Common myeloid progenitor, CD34-positive (primary cell): ENCODE measurements at regions not wholly inside any gene's neighbourhood (a gene's known extent, or its start where the extent isn't known, plus 50 kb on each side); places are given as distances from the start of the nearest gene placed in this dataset.
"Not testable (repeated sequence)": the region's sequence is repeated elsewhere in the genome, so short reads cannot be mapped to it uniquely, and the experiment has no call there.

Experiments used
- CTCF ChIA-PET: fragments of 350-600 bp; sonication (Branson Sonifier 250); formaldehyde crosslinking; loops from one replicate; lab custom pipeline; 2021; ENCODE audit warnings: antibody characterized with exemption; lab: Charles Lee
- POLR2A ChIA-PET: fragments of 350-600 bp; sonication (Branson Sonifier 250); formaldehyde crosslinking; loops from one replicate; lab custom pipeline; 2021; ENCODE audit warnings: antibody characterized with exemption; lab: Charles Lee
- DNase-seq, 3 donors: peaks; one replicate each; pipeline versions ENCODE4 v3.0.0 to v3.0.0-alpha.2; 2013
- H3K27ac ChIP-seq, 2 experiments: 1 replicate in 1 of 2; 2 replicates in 1 of 2; pipeline ENCODE4 v1.7.0; 2013; ENCODE audit warnings: inconsistent platforms in 2 of 2, low read length in 2 of 2, mild to moderate bottlenecking in 2 of 2, low read depth in 1 of 2, moderate library complexity in 1 of 2; ENCODE audit not compliant: severe bottlenecking in 2 of 2, insufficient read depth in 1 of 2, poor library complexity in 1 of 2
- H3K27me3 ChIP-seq, 5 experiments: replicated peaks in 2 of 5; 1 replicate in 3 of 5; 2 replicates in 2 of 5; pipeline versions ENCODE4 v1.6.1 to v1.7.0; 2013; ENCODE audit warnings: low read length in 4 of 5, mild to moderate bottlenecking in 2 of 5, moderate library complexity in 2 of 5, inconsistent platforms in 1 of 5; ENCODE audit not compliant: insufficient read depth in 5 of 5, control insufficient read depth in 4 of 5
- H3K36me3 ChIP-seq, 4 experiments: 1 replicate in 2 of 4; 2 replicates in 2 of 4; pipeline versions ENCODE4 v1.6.1 to v1.7.0; 2013; ENCODE audit warnings: low read length in 3 of 4, control low read depth in 1 of 4, mild to moderate bottlenecking in 1 of 4; ENCODE audit not compliant: control insufficient read depth in 4 of 4, insufficient read depth in 4 of 4
- H3K4me1 ChIP-seq, 4 experiments: 1 replicate in 3 of 4; 2 replicates in 1 of 4; pipeline versions ENCODE4 v1.6.1 to v1.7.1; 2013; ENCODE audit warnings: low read length in 3 of 4, mild to moderate bottlenecking in 3 of 4, control low read depth in 1 of 4, inconsistent platforms in 1 of 4, moderate library complexity in 1 of 4; ENCODE audit not compliant: control insufficient read depth in 4 of 4, insufficient read depth in 4 of 4; ENCODE audit errors: control extremely low read depth in 1 of 4
- H3K4me3 ChIP-seq, 7 experiments: 1 replicate in 4 of 7; 2 replicates in 3 of 7; pipeline versions ENCODE4 v1.5.1 to v1.7.0; 2013; ENCODE audit warnings: mild to moderate bottlenecking in 7 of 7, low read length in 6 of 7, moderate library complexity in 6 of 7, inconsistent platforms in 2 of 7, low read depth in 2 of 7, control low read depth in 1 of 7; ENCODE audit not compliant: insufficient read depth in 4 of 7, control insufficient read depth in 1 of 7; ENCODE audit errors: extremely low read depth in 1 of 7
- H3K9me3 ChIP-seq, 5 experiments: 1 replicate in 4 of 5; 2 replicates in 1 of 5; pipeline versions ENCODE4 v1.6.1 to v1.7.1; 2013; ENCODE audit warnings: low read length in 4 of 5, mild to moderate bottlenecking in 2 of 5, inconsistent platforms in 1 of 5, low read depth in 1 of 5, moderate library complexity in 1 of 5; ENCODE audit not compliant: control insufficient read depth in 4 of 5, insufficient read depth in 2 of 5; ENCODE audit errors: control extremely low read depth in 1 of 5
- WGBS: methylation state at CpG from one replicate; pipeline ENCODE4 v1.1.5; 2013; ENCODE audit not compliant: insufficient coverage; 5-methylcytosine and 5-hydroxymethylcytosine counted together

- WGBS: 67% methylated on average over 1 of the region's 1 CpG
- no peak overlapping the region for H3K4me3 ChIP-seq
- no peaks in the 10 kb centered on the region for H3K4me1 ChIP-seq
- CTCF ChIA-PET: no interaction called here
- peaks cover 0 to 2% (median 0%) of the 10 kb centered on the region in 5 experiments for H3K27me3 ChIP-seq
- POLR2A ChIA-PET: interaction anchor here (0.6 kb wide), 1 partner anchor 919 kb away, joined by 3 read pairs; no protein-coding TSS in a partner anchor
- no peak overlapping the region for H3K27ac ChIP-seq
- DNase-seq: no peak
- peaks cover 0 to 14% (median 3%) of the 10 kb centered on the region in 5 experiments for H3K9me3 ChIP-seq
- no peaks in the 10 kb centered on the region for H3K36me3 ChIP-seq
Observed at GRCh38 chr7:70887186-70887585, 244.8 kb upstream of the GALNT17 start.

- POLR2A ChIA-PET: no interaction called here
- H3K27me3 ChIP-seq: no peaks in the 10 kb centered on the region
- 85% methylated on average over 4 of the region's 4 CpGs for WGBS
- peaks cover 0 to 16% (median 3%) of the 10 kb centered on the region in 5 experiments for H3K9me3 ChIP-seq
- H3K36me3 ChIP-seq: no peaks in the 10 kb centered on the region
- CTCF ChIA-PET: no interaction called here
- no peak for DNase-seq
- H3K4me3 ChIP-seq: no peak overlapping the region
- no peaks in the 10 kb centered on the region for H3K4me1 ChIP-seq
- no peak overlapping the region for H3K27ac ChIP-seq
Observed at GRCh38 chr7:70890147-70890969, 241.6 kb upstream of the GALNT17 start.

- H3K9me3 ChIP-seq: peaks cover 0 to 12% (median 3%) of the 10 kb centered on the region in 5 experiments
- no peaks in the 10 kb centered on the region for H3K4me1 ChIP-seq
- POLR2A ChIA-PET: no interaction called here
- CTCF ChIA-PET: no interaction called here
- DNase-seq: no peak
- no peak overlapping the region for H3K4me3 ChIP-seq
- H3K36me3 ChIP-seq: no peaks in the 10 kb centered on the region
- H3K27ac ChIP-seq: no peak overlapping the region
- H3K27me3 ChIP-seq: peaks cover 0 to 6% (median 0%) of the 10 kb centered on the region in 5 experiments
- WGBS: 95% methylated on average over 7 of the region's 10 CpGs
Observed at GRCh38 chr7:70893422-70893821, 238.5 kb upstream of the GALNT17 start.

GRCh38 chr7:70893971-70894715, 237.8 kb upstream of the GALNT17 start:
- ChIA-PET CTCF (no interaction called here), POLR2A (no interaction called here)
- 89% methylated on average over 3 of the region's 4 CpGs for WGBS
- Histone ChIP-seq H3K4me3 (no peak overlapping the region), H3K4me1 (no peaks in the 10 kb centered on the region), H3K9me3 (peaks cover 0 to 9% (median 3%) of the 10 kb centered on the region in 5 experiments), H3K36me3 (no peaks in the 10 kb centered on the region), H3K27ac (no peak overlapping the region), H3K27me3 (peaks cover 0 to 6% (median 0%) of the 10 kb centered on the region in 5 experiments)
- DNase-seq: no peak

- CTCF ChIA-PET: no interaction called here
- Histone ChIP-seq H3K36me3 (no peaks in the 10 kb centered on the region), H3K27ac (no peak overlapping the region), H3K4me3 (no peak overlapping the region), H3K9me3 (peaks cover 0 to 9% (median under 1%) of the 10 kb centered on the region in 5 experiments), H3K4me1 (no peaks in the 10 kb centered on the region), H3K27me3 (peaks cover 0 to 6% (median 0%) of the 10 kb centered on the region in 5 experiments)
- DNase-seq: no peak
- POLR2A ChIA-PET: no interaction called here
- WGBS: 90% methylated on average over 5 of the region's 6 CpGs
Observed at GRCh38 chr7:70894799-70895198, 237.1 kb upstream of the GALNT17 start.

GRCh38 chr7:70895337-70896200, 236.4 kb upstream of the GALNT17 start:
- H3K36me3 ChIP-seq, DNase-seq, POLR2A ChIA-PET: not testable (repeated sequence)

More at GRCh38 chr7:70895337-70896200, 236.4 kb upstream of the GALNT17 start:
- H3K27me3 ChIP-seq, H3K9me3 ChIP-seq, H3K27ac ChIP-seq, H3K4me3 ChIP-seq, CTCF ChIA-PET, H3K4me1 ChIP-seq: not testable (repeated sequence)
- WGBS: 86% methylated on average over 4 of the region's 7 CpGs
